Hematopoietic multipotent progenitor cell treated with erythropoietin and hydrocortisone succinate and interleukin-3 and kit ligand, for 6 days (in vitro differentiated cells): ENCODE measurements at regions not wholly inside any gene's neighbourhood (a gene's known extent, or its start where the extent isn't known, plus 50 kb on each side); places are given as distances from the start of the nearest gene placed in this dataset.
A peak's percentile ranks its signal among the peaks of the same experiment; 100 is the strongest.
"Not testable (repeated sequence)": the region's sequence is repeated elsewhere in the genome, so short reads cannot be mapped to it uniquely, and the experiment has no call there.

ENCODE experiments used
- DNase-seq: peaks from one replicate; pipeline ENCODE4 v3.0.0-alpha.2; 2015

GRCh38 chr6:111925296-111925695, 52.0 kb upstream of the FYN start:
- no peak for DNase-seq

- DNase-seq: no peak
These were observed 53.6 kb upstream of the FYN start for GRCh38 chr6:111926731-111927302.

- no peak for DNase-seq
These were observed 54.1 kb upstream of the FYN start for GRCh38 chr6:111927321-111927720.

GRCh38 chr6:111928139-111928538, 54.9 kb upstream of the FYN start:
- DNase-seq: no peak

- not testable (repeated sequence) for DNase-seq
These were observed 61.4 kb upstream of the FYN start for GRCh38 chr6:111934611-111935010.

- DNase-seq: no peak
These were observed 63.5 kb upstream of the FYN start for GRCh38 chr6:111936718-111937117.

GRCh38 chr6:111938710-111939109, 65.5 kb upstream of the FYN start:
- no peak for DNase-seq

GRCh38 chr6:111939902-111940301, 66.7 kb upstream of the FYN start:
- no peak for DNase-seq

GRCh38 chr6:111940801-111941200, 67.5 kb upstream of the FYN start:
- no peak for DNase-seq

GRCh38 chr6:111941686-111942330, 68.6 kb upstream of the FYN start:
- no peak for DNase-seq

- no peak for DNase-seq
These were observed 69.3 kb upstream of the FYN start for GRCh38 chr6:111942561-111942960.

- DNase-seq: no peak
These were observed 70.0 kb upstream of the FYN start for GRCh38 chr6:111943266-111943665.

GRCh38 chr6:111943726-111944125, 70.5 kb upstream of the FYN start:
- no peak for DNase-seq

GRCh38 chr6:111944541-111944940, 71.3 kb upstream of the FYN start:
- DNase-seq: no peak

- DNase-seq: no peak
These were observed 76.3 kb upstream of the FYN start for GRCh38 chr6:111949546-111949945.

GRCh38 chr6:111949984-111950383, 76.7 kb upstream of the FYN start:
- not testable (repeated sequence) for DNase-seq

GRCh38 chr6:111950661-111951496, 77.6 kb upstream of the FYN start:
- no peak for DNase-seq

- DNase-seq: no peak
These were observed 78.3 kb upstream of the FYN start for GRCh38 chr6:111951497-111952085.

- no peak for DNase-seq
These were observed 79.0 kb upstream of the FYN start for GRCh38 chr6:111952274-111952673.

GRCh38 chr6:111952821-111953540, 79.7 kb upstream of the FYN start:
- DNase-seq: peak; percentile 27

GRCh38 chr6:111956098-111956497, 82.8 kb upstream of the FYN start:
- no peak for DNase-seq

- DNase-seq: no peak
These were observed 84.5 kb upstream of the FYN start for GRCh38 chr6:111957623-111958315.
